HL-60 (cell line): ENCODE measurements at regions not wholly inside any gene's neighbourhood (a gene's known extent, or its start where the extent isn't known, plus 50 kb on each side); places are given as distances from the start of the nearest gene placed in this dataset.

Source experiments
- CTCF ChIP-seq: IDR thresholded peaks from one replicate; pipeline ENCODE4 v1.5.1; 2011; ENCODE audit warnings: low read length, control low read depth, inconsistent platforms; ENCODE audit not compliant: insufficient read depth
- GABPA ChIP-seq: IDR thresholded peaks from 2 replicates; pipeline ENCODE4 v1.6.1; 2012; ENCODE audit warnings: low read depth
- POLR2AphosphoS5 ChIP-seq: IDR thresholded peaks from 2 replicates; pipeline ENCODE4 v1.6.1; 2012; ENCODE audit warnings: low read depth

- TF ChIP-seq CTCF (no peak), POLR2AphosphoS5 (no peak), GABPA (no peak)
These were observed 193.6 kb downstream of the GALC start for GRCh38 chr14:87799400-87799799.
